Stimulated activated CD4-positive, alpha-beta T cell treated with anti-CD3 and anti-CD28 coated beads, TNF-alpha, amount 100 ng/mL, for 24 hours (primary cell): ENCODE measurements at regions not wholly inside any gene's neighbourhood (a gene's known extent, or its start where the extent isn't known, plus 50 kb on each side); places are given as distances from the start of the nearest gene placed in this dataset.

Source experiments
- DNase-seq, 3 experiments: peaks; one replicate each; pipeline ENCODE4 v3.0.0-alpha.2; 2020; ENCODE audit warnings: low read depth in 3 of 3

DNA sequence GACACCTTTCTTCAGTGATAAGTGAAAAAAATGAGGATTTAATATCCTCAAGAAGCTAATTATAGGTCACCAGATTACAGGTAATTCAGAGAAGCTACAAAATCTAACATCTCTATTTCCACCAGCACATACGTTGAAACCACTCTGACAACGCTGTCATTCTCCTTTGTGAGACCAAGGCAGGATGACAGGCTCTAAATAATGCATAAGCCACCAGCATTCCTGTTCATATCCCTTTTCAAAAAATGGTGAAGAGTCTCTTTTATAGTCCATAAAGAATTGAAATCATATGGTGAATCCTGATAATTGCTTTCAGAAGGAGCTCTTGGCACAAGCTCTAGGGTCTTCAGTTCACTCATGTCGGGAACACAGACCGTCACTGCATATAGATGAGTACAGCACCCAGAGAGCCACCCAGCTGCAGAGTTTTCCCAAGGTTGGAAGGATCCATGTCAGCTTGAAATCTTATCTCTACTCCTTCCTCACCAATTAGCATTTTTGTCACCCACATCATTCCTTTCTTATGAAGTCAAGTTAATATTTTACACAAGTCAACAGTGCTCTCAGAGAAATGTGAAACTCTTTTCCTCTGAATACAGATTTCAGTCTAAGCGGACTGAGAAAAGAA is 431.4 kb downstream of the TBC1D4 start:
- no peak for DNase-seq

DNA sequence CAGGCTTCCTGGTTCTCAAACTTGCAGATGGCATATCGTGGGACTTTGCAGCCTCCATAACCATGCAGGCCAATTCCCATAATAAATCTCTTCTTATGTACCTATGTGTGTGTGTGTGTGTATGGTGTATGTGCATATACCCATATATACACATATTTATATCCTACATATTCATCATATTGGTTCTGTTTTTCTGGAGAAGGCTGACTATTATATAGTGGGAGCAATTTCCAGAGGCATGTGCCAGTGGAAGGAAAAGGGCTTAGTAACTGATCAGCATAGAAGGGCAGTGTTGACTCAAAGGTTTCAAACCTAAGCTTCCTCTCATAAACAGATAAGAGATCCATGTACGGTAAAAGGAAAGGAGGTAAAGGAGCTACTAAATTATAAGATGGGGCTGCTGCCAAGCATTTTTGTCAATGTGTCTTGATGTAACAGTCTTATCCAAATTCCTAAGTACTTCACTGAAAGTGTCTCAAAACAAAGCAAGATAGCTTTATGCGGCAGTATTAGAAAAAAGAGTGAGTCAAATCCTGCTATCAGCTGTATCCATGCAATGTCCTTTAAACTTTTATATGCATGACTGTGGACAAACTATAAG is 432.1 kb downstream of the TBC1D4 start:
- DNase-seq, result no peak

- DNase-seq, result no peak
Measured at GRCh38 chr13:75042807-75043206, 439.2 kb downstream of the TBC1D4 start.

DNA sequence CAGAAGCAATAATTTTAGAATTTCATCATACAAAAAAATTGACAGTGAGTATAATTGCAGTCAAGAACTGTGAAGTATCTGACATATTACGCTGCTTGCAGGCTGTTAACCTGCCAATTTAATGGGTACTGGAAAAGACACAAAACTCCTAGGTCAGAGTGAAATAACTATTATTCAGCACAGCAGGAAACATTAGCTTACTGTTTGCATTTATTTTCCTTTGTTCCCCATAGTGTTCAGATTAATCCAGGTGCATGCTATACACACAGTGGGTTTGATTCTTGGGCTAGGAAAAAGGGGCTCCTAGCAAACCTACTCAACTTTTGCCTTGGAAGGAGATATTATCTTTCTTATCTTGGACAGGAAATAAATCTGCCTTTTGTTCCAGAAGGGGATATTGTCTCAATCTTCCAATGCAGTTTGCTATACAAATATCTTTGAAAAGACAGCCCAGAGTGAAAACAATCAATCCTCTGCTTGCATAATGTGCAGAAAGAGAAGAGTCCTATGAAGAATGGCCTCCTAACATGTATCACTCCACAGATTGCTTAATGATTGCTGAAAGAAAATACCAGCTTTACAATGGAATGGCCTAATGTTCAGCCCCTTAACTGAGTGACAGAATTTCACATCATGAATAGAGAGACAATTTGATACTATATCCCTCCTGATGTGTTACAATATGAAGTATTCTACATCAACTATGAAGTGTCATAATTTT is 443.4 kb downstream of the TBC1D4 start:
- no peak for DNase-seq

GRCh38 chr13:75025956-75026355 is 456.0 kb downstream of the TBC1D4 start:
- DNase-seq, result no peak

GRCh38 chr13:75024602-75025001 is 457.4 kb downstream of the TBC1D4 start:
- DNase-seq, result no peak

- no peak for DNase-seq
Measured at GRCh38 chr13:75023609-75024008, 458.4 kb downstream of the TBC1D4 start.

- no peak for DNase-seq
Measured at GRCh38 chr13:75021151-75021550, 460.8 kb downstream of the TBC1D4 start.

GRCh38 chr13:75016225-75016624 is 465.7 kb downstream of the TBC1D4 start:
- DNase-seq, result no peak

DNA sequence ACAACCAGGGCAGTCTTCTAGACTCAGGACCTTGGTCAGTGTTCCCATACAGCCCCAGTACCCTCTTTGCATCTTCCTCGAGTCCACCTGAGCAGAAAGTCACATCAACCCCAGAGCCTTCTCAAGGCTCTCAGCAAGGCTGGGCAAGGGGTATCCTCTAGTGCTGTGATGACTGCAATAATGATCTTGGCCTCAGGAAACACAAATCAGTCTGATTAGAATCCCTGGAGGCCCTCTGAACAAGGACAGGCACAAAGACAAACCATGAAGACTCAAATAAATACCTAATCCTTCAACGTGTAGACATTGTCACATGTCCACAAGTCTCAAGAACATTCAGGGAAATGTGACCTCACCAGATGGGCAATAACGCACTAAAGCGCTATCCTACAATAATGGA is 468.2 kb downstream of the TBC1D4 start:
- DNase-seq, result no peak

DNA sequence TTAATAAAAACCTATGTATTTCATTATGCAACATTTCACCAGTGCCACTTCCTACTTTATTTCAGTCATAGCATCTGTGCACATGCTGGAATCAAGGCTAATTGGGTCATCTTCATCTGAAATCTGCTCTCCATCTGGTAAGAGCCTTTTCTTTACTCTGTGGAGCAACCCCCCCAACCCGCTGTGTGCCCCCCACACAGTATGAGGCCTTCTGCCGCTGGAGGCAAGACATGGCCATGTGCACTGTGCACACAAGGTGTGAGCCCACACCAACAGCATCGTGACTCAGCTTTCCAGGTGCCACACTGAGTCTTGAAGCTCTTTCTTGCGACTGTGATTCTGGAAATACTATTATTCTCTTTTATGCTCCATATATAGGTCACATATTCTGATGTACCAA is 471.0 kb downstream of the TBC1D4 start:
- DNase-seq, result no peak

DNA sequence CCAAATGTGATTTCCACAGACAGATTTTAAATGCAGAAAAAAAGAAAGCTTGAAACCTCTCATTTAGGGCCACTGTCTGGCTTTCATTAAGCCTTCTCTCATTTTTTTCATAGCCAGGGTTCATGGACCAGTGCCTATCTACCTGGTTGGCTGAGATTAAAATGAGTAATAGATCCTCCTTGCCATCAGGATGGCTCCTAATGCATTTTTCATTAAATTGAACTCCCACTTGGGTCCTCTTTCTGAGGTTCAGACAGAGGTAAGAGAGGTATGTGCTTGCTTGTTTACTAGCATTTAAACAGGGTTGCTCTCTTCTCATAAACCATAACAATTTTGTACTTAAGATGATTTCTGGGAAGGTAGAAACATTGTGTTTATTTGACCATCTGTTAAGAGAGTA is 473.0 kb downstream of the TBC1D4 start:
- no peak for DNase-seq

DNA sequence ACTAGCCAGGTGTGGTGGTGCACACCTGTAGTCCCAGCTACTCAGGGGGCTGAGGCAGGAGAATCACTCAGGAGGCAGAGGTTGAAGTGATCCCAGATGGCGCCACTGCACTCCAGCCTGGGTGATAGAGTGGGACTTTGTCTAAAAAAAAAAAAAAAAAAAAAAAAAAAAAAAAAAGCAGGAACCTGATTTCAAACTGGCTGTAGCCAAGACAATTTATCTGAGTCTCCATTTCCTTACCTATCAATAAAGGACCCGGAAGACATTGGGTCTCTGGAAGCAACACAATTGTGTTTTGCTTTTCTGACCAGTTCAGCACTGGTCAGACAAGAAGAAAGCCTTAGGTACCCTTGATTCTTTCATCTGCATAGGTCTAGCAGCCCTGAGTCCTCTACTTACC is 491.0 kb downstream of the TBC1D4 start:
- no peak for DNase-seq

- DNase-seq, result no peak
Measured at GRCh38 chr13:74987124-74987690, 494.8 kb downstream of the TBC1D4 start.

- no peak for DNase-seq
Measured at GRCh38 chr13:74986609-74987008, 495.4 kb downstream of the TBC1D4 start.

DNA sequence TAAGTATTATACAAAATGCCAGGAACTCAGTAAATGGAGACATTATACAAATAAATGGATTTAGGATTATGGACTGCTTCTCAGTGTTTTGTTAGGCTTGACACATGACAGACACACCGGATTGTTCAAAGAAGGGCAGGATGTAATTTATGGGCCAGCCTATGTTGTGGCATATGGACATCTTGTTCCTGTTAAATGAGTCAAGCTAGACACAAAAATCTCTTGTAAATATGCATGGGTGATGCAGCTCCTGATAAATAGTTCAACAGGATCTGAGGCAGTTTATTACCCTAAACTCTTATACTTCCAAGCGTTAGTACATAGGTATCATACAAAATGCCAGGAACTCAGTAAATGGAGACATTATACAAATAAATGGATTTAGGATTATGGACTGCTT is 502.3 kb downstream of the TBC1D4 start:
- no peak for DNase-seq

DNA sequence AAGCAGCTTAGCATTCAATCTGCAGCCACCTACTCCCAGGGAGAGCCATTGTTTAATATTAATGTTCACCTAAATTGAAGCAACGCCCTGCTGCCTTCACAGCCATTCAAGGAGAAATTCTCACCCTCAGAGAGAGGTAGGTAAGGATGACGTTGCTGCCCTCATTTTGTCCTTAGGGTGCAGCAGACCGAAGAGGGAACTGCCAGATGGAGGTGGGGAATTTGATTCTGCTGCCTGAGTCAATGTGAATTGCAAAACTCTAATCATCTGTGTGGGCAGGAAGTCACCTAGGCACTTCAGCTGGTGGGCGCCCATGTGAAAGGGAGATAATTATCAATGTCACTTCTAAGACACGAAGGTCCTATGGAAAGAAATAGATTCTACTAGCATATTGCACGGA is 503.4 kb downstream of the TBC1D4 start:
- DNase-seq, result no peak

DNA sequence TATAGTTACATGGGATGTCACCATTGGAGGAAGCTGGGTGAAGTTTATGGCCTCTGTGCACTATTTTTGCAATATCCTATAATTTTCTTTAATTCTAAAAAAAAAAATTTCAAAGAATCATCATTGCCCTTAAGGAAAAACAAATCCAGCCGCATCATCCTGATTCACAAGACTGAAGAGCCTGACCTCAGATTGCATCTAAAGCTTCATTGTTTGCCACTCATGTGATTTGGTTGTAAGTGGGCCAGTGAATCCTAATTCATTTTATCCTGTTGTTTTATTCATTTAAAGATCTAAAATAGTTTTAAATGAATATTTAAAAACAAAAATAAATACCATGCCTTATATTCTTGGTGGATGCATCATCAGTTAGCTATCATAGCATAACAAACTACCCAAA is 504.5 kb downstream of the TBC1D4 start:
- DNase-seq, result no peak

- DNase-seq, result no peak
Measured at GRCh38 chr13:74975111-74975510, 506.9 kb downstream of the TBC1D4 start.

DNA sequence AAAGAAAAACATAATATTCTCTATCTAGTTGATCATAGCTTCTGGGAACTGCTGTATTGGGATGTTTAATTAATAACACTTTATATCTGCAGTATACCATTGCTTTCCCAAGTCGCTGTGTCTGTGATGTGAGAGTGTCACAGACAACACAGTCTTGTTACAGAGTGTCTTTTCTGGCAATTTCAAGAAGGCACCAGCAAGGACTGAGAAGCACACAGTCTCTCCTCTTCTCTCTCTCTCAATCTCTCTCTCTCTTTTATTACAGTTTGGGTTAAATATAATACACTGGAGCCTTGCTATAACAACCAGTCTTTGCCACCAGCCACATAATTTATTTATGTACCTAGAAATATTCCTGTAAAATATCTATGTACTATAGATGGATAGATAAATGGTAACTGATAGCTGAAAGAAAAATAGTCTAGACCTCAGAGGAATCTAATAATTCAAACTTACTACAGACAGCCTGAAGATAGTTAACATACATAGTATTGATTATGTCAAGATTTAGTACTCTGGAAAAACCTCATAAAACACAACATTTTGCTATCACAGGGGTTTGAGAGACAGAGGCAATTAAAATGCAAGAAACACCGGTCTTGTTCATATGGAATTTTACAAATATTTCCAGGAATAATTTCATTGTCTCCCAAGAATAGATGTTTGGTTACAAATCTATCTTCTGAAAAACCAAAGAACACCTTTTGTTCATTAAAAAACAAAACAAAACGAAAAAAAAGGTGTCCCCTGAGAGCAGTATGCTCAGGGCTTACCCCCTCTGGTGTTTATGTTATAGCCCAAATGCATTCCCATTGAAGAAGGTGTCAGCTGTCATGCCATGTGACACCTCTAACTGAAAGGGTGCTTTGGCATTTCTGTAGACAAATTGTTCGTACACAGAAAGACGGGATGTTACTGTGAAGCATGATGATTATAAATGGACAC is 507.8 kb downstream of the TBC1D4 start:
- DNase-seq, result no peak

- no peak for DNase-seq
Measured at GRCh38 chr13:74969419-74969818, 512.5 kb downstream of the TBC1D4 start.
